A549 (cell line): ENCODE measurements at regions not wholly inside any gene's neighbourhood (a gene's known extent, or its start where the extent isn't known, plus 50 kb on each side); places are given as distances from the start of the nearest gene placed in this dataset.

Source experiments
- BHLHE40 ChIP-seq: IDR thresholded peaks from 2 replicates; pipeline ENCODE4 v1.6.1; 2012; ENCODE audit warnings: low read depth, low read length, inconsistent platforms
- EP300 ChIP-seq, 2 experiments: fragments of >200 bp; sonication (Bioruptor Twin); formaldehyde crosslinking; IDR thresholded peaks; 2 replicates in 1 of 2; 3 replicates in 1 of 2; pipeline ENCODE4 v1.6.1; 2016 to 2017
- POLR2A ChIP-seq: IDR thresholded peaks from 2 replicates; pipeline ENCODE4 v1.6.1; 2012; ENCODE audit warnings: mild to moderate bottlenecking, low read length
- TP53 ChIP-seq: fragments of 250-450 bp; sonication (Bioruptor Pico); IDR thresholded peaks from 2 replicates; pipeline ENCODE4 v1.5.0; 2021; ENCODE audit warnings: mild to moderate bottlenecking, moderate library complexity
- TF ChIP-seq, protein P1 (sequence below): fragments of >200 bp; sonication (Bioruptor Twin); formaldehyde crosslinking; IDR thresholded peaks from 3 replicates; pipeline ENCODE4 v1.5.1; 2016

- TF ChIP-seq EP300 (IDR thresholded peaks at IDR 0.05) = no peak
- TF ChIP-seq BHLHE40 = no peak
- TF ChIP-seq POLR2A = no peak
- TF ChIP-seq, protein P1, sequence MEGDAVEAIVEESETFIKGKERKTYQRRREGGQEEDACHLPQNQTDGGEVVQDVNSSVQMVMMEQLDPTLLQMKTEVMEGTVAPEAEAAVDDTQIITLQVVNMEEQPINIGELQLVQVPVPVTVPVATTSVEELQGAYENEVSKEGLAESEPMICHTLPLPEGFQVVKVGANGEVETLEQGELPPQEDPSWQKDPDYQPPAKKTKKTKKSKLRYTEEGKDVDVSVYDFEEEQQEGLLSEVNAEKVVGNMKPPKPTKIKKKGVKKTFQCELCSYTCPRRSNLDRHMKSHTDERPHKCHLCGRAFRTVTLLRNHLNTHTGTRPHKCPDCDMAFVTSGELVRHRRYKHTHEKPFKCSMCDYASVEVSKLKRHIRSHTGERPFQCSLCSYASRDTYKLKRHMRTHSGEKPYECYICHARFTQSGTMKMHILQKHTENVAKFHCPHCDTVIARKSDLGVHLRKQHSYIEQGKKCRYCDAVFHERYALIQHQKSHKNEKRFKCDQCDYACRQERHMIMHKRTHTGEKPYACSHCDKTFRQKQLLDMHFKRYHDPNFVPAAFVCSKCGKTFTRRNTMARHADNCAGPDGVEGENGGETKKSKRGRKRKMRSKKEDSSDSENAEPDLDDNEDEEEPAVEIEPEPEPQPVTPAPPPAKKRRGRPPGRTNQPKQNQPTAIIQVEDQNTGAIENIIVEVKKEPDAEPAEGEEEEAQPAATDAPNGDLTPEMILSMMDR = no peak
- TF ChIP-seq TP53 (CRISPR knock-in tag) = no peak
These were observed 1044.9 kb downstream of the TYW1 start for GRCh38 chr7:68041554-68041953.
